ENCODE measurements at regions not wholly inside any gene's neighbourhood (a gene's known extent, or its start where the extent isn't known, plus 50 kb on each side); places are given as distances from the start of the nearest gene placed in this dataset.
"Not testable (repeated sequence)": the region's sequence is repeated elsewhere in the genome, so short reads cannot be mapped to it uniquely, and the experiment has no call there.

- ATAC-seq (no peak), DNase-seq (no peak)
- Histone ChIP-seq H3K36me3 (no peaks in the 10 kb centered on the region), H3K4me1 (no peaks in the 10 kb centered on the region), H3K9me3 (peaks cover 0 to 4% (median 0%) of the 10 kb centered on the region in 11 donors), H3K27ac (no peak overlapping the region), H3K27me3 (no peaks in the 10 kb centered on the region), H3K4me3 (no peak overlapping the region)
- no peak for TF ChIP-seq CTCF (IDR thresholded peaks at IDR 0.05)
- intact Hi-C loops (cut with DNase I), result no loop called here
Measured at GRCh38 chr2:41031282-41031681, 579.4 kb upstream of the SLC8A1 start.

- ATAC-seq (no peak), DNase-seq (no peak)
- TF ChIP-seq CTCF (IDR thresholded peaks at IDR 0.05), result peak in 1 of 9 donors; percentile 12
- Histone ChIP-seq H3K9me3 (peaks cover 0 to 4% (median 0%) of the 10 kb centered on the region in 11 donors), H3K4me1 (no peaks in the 10 kb centered on the region), H3K4me3 (no peak overlapping the region), H3K36me3 (no peaks in the 10 kb centered on the region), H3K27me3 (no peaks in the 10 kb centered on the region), H3K27ac (no peak overlapping the region)
- WGBS, 2 donors, result 86% methylated on average over 4 of the region's 4 CpGs
- intact Hi-C loops (cut with DNase I), result no loop called here
Measured at GRCh38 chr2:41032715-41033114, 580.8 kb upstream of the SLC8A1 start.

- no peak overlapping the region for H3K4me3 ChIP-seq
- TF ChIP-seq CTCF (IDR thresholded peaks at IDR 0.05), result no peak
- WGBS, 2 donors, result 86 to 87% methylated on average over 6 of the region's 6 CpGs
- no peak for DNase-seq
- intact Hi-C loops (cut with DNase I), result no loop called here
- H3K9me3 ChIP-seq, result peaks cover 0 to 4% (median 0%) of the 10 kb centered on the region in 11 donors
- H3K4me1 ChIP-seq, result no peaks in the 10 kb centered on the region
- H3K36me3 ChIP-seq, result no peaks in the 10 kb centered on the region
- H3K27me3 ChIP-seq, result no peaks in the 10 kb centered on the region
- no peak for ATAC-seq
- H3K27ac ChIP-seq, result no peak overlapping the region
Measured at GRCh38 chr2:41033127-41033526, 581.2 kb upstream of the SLC8A1 start.

GRCh38 chr2:41038408-41038807, 586.5 kb upstream of the SLC8A1 start:
- no peaks in the 10 kb centered on the region for H3K27me3 ChIP-seq
- ATAC-seq (no peak), DNase-seq (no peak)
- no peaks in the 10 kb centered on the region for H3K36me3 ChIP-seq
- no peak for TF ChIP-seq CTCF (IDR thresholded peaks at IDR 0.05)
- peaks cover 0 to 4% (median 0%) of the 10 kb centered on the region in 11 donors for H3K9me3 ChIP-seq
- no peak overlapping the region for H3K4me3 ChIP-seq
- no peaks in the 10 kb centered on the region for H3K4me1 ChIP-seq
- H3K27ac ChIP-seq, result no peak overlapping the region
- intact Hi-C loops (cut with DNase I), result no loop called here

GRCh38 chr2:41039750-41040149, 587.9 kb upstream of the SLC8A1 start:
- intact Hi-C loops (cut with DNase I); ATAC-seq; H3K4me3 ChIP-seq; H3K27me3 ChIP-seq; H3K9me3 ChIP-seq; H3K36me3 ChIP-seq; DNase-seq; H3K4me1 ChIP-seq; H3K27ac ChIP-seq: not testable (repeated sequence)
- WGBS, 2 donors, result 86 to 88% methylated on average over 10 of the region's 10 CpGs

All from heart right ventricle (tissue), 16 donors.